ENCODE measurements at regions not wholly inside any gene's neighbourhood (a gene's known extent, or its start where the extent isn't known, plus 50 kb on each side); places are given as distances from the start of the nearest gene placed in this dataset.

DNA sequence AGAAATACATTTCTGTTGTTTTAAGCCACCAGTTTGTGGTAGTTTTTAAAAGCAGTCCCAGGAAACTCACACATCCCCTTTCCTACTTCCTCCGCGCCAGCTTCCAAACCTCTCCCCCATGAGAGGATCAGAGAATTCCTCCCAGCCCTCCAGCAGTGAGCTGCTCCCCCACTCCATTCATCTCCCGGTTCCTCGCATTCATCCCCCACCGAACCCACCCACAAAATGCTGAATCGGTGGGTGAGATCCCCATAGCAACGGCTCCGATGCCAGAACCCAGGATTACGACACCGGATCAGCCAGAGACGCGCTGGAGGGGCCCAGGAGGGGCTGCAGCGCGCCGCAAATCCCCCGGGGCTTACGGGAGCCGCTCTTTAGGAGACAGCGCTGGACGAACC, 251.4 kb upstream of the RPL38 start:
- DNase-seq (ENCODE audit: low spot score), result no peak

DNA sequence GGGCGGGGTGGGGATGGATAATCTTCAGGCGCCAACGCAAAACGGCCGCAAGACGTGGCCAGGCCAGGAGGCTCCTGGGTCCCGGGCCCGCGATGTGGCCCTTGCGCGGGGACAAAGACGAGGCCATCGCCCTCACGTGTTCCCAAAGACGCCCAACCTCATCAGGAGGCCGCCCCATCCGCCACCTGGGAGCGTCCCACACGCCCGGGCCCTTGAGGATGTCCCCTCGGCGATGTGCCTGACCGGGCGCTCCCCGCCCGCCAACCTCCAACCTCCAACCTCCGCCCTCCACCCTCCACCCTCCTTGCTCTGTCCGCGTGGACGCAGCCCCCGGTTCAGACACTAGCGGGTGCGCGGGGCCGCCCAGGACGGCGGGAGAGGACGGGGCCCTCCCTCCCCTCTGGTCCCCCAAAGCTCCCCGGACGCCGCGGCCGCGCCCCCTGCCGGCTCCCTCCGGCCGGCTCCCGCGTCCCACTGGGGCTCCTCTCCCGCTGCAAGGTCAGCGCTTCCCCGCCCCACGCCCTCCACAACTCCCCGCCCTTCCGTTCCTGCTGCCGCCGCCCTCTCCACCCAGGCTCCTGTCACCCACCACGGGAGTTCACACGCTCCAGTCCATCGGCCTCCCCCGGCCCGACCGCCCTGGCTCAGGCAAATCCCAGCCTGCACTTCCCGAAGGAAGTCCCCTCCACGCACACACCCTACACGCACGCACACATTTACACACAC, 250.8 kb upstream of the RPL38 start:
- DNase-seq (ENCODE audit: low spot score), result peak; percentile 81

DNA sequence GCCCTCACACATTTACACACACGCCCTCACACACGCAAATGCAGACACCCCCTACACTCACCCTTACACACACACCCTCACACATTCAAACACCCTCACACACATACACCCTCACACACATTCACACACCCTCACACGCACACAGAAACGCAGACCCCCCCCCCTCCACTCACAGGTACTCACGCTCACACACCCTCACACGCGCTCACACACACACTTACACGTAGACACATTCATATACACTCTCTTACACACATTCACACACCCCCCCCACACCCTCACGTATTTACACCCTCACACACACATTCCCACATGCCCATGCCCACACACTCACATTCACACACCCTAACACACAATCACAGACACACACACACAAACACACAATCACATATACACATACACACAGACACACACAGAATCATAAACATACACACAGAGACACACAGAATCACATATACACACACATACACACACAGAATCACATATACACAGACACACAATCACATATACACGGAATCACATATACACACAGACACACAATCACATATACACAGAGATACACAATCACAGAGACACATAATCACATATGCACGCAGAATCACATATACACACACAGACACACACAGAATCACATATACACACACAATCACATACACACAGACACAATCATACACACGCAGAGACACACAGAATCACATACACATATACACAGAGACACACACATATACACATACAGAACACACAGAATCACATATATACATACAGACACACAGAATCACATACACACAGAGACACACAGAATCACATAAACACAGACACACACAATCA, 250.1 kb upstream of the RPL38 start:
- no peak for DNase-seq (ENCODE audit: low spot score)

DNA sequence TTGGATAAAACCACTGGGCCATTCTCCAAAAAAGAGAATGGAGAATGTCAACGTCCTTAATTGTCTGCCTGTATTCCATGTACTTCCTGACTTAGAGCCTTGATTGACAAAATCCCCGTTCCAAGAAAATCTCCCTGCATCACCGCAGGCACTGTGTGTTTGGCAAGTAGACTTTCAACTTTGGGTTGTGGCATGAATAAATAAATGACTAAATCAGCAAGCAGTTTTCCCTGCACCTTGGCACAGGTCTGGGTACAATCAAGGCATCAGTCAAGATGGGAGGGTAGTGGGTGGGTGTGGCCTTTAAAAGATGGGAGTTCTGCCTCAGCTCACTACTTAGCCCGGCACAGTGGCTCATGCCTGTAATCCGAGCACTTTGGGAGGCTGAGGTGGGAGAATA, 248.5 kb upstream of the RPL38 start:
- no peak for DNase-seq (ENCODE audit: low spot score)

DNA sequence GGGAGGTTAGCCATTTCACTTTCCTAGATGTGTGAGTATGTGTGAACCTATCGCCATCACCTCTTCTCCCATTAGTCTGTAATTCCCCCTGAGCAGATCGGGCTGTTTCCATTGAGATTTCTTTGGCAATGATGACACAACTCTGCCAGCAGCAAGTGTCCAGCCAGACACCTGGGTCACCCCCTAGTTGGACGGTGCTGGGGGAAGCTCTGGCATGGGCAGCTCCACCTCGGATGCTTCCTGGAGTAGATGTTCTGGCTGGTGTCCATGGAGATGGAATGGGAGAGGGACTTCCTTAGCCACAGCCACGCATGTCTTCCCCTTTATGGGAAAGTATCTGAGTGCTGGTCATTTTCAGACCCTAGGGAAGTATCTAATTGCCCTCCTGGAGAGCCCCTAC, 247.9 kb upstream of the RPL38 start:
- DNase-seq (ENCODE audit: low spot score), result peak; percentile 67

DNA sequence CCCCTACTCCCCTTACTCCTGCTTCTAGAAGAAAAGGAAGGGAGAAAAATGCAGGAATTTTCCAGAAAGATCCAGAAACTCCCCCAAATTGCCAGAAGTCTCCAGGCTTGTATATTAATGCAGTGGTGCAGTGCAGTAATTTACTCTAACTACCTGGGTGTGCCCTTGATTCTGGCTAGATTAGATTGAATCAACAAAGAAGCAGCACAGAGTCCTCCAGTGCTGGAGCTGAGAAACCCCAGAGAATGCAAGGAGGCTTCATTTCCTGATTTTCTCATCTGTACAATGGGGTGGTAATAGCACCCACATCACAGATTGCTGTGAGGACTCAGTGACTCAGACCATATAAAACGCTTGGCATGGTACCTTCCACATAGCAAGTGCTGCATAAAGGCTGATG, 247.3 kb upstream of the RPL38 start:
- no peak for DNase-seq (ENCODE audit: low spot score)

DNA sequence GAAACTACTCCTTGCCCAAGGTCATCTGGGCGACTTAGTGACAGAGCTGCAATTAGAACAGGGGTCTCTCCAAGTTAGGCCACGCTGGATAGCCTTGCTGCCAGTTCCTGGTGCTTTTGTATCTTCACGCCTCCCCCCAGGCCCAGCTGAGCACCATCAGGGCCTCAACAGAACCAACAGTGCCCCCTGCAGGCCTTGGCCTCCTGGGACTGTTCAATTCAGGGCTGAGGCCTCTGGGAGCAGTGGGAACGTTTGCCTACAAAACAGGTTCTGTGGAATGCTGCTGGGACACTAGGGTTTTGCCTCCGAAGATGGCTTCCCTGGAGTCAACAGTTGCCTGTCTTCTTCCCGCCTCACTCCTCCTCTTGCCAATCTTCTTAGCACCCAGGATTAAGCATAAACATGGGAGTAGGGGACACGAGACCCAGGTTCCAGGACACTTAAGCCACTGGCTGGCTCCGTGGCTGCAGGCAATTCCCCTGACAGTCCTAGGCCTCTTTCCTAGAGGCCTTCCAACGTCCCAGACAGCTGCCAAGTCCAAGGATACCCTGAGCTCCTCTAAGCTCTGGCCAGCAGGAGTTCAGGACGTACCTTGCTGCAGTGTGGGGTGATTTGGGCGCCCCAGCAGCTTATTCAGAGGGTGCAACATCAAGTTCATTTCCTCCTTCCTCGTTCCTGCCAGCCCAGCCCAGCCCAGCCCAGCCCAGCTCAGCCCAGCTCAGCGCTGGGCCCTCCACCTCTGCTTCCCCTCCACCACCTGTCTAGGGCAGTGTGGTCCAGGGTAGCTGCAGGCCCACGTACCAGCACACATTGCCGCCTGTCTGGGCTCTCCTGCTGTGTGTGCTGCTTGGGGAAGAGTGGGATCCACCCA, 246.6 kb upstream of the RPL38 start:
- peak; percentile 86 for DNase-seq (ENCODE audit: low spot score)

DNA sequence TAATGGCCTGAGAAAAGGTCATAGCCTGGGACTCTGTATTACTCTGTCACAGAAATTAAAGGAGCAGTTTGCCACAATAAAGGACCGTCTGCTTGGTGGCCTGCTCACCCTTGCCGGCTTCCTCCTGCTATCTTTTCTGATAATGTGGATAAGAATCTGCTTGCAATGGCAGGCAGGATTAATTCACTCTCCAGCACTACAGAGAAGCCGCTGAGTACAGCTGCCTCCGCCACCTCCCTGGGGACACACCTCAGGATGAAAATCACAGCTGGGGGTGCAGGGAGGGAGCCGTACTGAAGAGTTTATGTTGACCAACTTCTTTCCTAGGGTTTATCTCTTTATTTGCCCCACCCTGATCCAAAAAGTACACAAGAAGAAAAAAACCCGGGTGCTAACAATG, 245.9 kb upstream of the RPL38 start:
- DNase-seq (ENCODE audit: low spot score), result peak; percentile 65

DNA sequence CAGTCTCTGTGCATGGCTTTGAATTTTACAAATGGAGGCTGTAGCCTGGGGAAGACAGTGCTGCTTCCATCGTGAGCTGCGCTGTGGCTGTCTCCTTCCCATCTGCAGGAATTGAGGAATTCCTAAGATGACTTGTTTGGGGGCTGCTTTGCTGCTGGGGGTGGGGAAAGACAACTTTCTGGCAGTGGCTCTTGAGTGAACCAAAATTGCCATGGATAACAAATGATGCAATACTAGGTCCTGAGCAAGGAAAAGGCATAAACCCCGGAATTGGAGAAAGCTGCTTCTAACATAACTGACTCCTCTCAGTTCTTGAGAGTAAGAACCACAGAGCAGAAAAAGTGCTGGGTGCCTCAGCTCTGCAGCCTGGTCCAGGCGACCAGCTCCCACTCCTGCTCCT, 245.0 kb upstream of the RPL38 start:
- DNase-seq (ENCODE audit: low spot score), result peak; percentile 18

DNA sequence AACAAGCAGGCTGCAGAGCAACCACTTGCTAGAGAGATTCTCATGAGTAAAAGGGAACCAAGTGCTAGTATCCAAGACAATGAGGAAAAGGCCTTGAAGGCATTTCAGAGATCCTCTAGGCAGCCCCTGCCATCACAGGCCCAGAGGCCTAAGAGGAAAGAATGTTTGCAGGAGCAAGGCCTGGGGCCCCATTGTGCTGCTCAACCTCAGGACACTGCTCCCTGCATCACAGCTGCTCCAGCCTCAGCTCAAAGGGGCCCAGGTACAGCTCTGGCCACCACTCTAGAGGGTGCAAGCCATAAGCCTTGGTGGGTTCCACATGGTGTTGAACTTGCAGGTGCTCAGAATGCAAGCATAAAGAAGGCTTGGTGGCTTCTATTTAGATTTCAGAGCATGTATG, 243.0 kb upstream of the RPL38 start:
- DNase-seq (ENCODE audit: low spot score), result peak; percentile 51

DNA sequence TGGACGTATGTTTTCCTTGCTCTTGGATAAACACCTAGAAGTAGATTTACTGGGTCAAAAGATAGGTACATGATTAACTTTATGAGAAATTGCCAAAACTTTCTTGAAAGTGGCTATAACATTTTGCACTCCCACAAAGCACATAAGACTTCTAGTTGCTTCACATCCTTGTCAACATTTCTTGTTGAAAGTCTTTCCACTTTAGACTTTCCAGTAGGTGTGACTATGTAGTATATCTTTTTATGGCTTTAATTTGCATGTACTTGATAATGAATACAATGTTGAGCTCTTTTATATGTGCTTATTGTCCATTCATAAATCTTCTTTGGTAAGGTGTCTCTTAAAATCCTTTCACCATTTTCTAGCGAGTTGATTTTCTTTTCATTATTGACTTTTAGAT, 241.2 kb upstream of the RPL38 start:
- no peak for DNase-seq (ENCODE audit: low spot score)

DNA sequence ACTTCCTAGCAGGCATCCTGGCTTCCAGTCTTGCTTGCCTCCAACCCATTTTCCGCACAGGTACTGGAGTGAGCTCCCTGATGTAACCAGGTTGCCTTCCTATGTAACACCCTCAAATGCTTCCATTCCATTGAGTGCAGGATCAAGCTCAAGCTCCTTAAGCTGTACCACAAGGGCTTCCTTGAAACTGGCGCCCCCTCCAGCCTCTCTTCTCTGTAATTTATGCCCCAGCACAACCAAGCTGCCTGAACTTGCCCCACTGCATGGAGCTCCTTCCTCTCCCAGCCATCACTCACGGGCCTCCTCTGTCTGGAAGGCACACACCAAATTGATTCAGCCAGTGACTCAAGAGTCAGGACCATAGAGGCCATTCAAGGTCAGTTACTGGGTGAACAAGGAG, 234.8 kb upstream of the RPL38 start:
- peak; percentile 43 for DNase-seq (ENCODE audit: low spot score)

DNA sequence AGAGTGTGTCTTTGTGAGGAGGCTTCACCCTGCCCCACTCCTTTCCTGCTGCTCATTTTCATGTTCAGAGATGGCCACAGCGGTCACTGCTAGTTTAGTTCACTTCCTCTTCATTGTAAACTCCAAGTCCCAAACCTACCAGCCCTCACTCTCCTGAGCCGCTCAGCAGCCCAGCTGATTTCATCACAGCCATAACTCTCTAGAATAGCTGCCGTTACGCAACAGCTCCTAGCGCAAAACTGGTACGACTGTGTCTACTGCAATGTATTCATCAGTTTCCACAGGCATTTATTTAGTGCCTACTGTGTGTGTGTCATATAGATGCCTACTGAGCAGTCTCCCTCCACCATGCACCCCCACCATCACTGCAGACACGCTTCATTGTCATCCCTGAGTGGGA, 233.5 kb upstream of the RPL38 start:
- peak; percentile 55 for DNase-seq (ENCODE audit: low spot score)

DNA sequence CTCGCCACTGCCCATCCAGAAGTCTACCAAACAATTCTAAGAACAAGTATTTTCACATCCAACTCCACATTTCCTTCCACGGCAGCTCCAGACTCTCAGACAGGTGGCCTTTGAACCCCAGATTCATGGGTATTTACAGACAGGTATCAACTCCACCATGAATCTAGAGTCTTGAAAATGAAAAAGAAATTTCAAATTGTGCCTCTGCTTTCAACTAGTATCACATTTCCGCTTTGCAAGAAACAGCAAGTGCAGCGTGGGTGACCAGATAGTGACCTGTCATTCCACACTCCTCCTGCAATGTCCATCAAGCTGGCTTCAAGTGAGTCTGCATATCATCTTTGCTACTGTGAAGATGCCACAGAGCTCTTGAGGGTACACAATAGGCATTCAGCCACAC, 232.4 kb upstream of the RPL38 start:
- DNase-seq (ENCODE audit: low spot score), result peak; percentile 9

DNA sequence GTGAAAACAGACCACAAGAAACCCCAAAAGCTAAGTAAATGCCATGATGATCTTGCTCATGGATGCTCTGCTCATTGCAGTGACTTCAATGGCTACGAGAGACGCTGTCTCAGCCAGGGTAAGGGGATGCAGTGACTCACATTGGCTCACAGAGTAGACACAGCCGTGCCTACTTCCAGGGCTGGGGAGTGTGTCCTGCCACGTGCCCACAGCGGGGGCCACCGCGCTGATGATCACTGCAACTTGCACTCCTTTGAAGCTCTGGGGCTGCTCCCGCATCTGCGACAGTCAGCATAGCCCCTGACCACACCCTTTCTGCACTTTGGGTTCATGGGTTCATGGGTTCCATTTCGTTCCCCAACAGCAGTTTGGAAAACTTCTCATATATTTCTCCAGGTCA, 231.4 kb upstream of the RPL38 start:
- peak; percentile 60 for DNase-seq (ENCODE audit: low spot score)

DNA sequence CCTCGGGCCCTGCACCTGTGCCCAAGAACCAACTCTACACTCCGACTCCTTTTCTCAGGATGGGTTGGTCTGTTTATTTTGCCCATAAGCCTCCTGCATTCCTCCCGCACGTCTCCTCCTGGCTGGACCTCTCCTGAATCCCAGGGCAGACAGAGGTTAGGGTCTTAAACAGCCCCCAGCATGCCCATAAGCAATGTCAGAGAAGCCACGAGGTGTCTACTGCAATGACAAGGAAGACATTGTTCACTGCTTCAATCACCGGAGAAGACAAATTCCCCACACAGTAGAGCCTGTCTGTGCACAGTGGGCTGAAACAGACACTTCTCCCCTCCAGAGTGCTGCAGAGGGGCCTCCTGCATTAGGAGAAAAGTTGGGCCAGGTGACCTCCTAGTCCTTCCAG, 230.6 kb upstream of the RPL38 start:
- DNase-seq (ENCODE audit: low spot score), result peak; percentile 60

DNA sequence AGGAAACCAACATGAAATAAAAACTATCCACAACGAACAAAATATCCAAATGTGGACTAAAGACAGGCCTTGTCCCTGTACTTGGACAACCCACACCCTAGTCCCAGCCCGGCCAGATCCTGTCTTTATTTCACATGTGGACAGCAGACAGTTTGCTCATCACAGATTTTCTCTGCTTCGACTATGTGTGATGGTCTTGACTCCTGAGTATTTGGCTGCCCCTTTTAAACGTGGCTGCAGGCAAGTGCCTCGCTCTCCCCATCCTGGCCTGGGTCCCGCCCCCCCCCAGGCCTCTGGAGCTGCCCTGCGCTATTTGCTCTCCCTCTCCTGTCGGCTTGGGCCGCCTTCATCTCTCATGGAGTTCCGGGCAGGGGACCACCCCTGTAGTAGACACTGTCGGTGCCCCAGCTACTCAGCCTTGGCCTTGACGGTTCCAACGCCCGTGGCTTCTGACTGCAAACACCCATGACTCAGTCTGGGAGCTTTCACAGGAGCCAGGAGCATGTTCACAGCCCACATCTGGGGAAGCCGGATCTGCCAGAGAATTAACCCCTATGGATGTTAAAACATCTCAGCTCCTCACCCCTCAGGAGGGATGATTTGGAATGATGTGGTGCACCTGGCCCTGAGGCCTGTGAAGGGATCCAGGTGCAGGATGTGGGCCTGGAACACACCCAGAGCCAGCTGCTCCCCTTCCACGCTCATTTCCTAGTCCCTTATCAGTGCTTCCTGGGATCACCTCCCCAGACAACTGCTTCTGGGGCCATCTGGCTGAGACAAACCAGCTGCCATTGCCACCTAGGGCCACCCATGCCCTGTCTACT, 229.7 kb upstream of the RPL38 start:
- peak; percentile 87 for DNase-seq (ENCODE audit: low spot score)

DNA sequence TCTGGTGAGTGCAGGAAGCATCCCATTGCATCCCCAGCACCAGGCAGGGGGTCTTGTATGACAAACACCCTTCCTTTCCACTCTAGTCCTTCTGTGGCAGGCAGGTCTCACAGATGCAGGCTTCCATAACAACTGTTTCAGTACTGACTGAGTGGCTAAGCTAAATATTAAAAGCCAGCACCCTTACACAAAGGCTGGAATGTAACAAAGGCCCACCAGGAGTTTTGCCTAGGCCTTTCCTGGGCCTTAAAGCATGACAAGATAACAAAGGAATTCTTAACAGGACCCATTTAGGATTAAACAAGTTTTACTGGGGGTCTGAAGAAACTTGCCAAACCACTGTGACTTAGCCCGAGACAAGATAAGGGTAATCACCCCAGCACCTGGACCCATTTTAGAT, 228.9 kb upstream of the RPL38 start:
- DNase-seq (ENCODE audit: low spot score), result no peak

DNA sequence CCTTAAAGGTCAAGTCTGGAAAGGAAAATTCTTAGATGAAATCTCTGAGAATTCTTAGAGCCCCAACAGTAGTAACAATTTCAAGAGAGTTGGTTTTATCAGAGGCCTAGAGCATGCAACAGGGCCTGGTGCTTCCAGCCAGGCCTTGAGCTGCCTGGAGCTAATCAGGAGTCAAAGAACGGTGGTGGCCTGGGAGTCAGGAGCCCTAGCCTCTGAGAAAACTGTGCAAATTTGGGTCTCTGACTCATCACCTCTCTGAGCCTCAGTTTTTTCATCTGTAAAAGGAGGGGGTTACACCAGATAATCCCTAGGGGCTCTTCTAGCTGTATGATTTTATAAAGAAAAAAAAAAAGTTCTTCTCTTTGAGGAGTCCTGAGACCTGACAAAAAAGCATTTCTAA, 227.3 kb upstream of the RPL38 start:
- no peak for DNase-seq (ENCODE audit: low spot score)

DNA sequence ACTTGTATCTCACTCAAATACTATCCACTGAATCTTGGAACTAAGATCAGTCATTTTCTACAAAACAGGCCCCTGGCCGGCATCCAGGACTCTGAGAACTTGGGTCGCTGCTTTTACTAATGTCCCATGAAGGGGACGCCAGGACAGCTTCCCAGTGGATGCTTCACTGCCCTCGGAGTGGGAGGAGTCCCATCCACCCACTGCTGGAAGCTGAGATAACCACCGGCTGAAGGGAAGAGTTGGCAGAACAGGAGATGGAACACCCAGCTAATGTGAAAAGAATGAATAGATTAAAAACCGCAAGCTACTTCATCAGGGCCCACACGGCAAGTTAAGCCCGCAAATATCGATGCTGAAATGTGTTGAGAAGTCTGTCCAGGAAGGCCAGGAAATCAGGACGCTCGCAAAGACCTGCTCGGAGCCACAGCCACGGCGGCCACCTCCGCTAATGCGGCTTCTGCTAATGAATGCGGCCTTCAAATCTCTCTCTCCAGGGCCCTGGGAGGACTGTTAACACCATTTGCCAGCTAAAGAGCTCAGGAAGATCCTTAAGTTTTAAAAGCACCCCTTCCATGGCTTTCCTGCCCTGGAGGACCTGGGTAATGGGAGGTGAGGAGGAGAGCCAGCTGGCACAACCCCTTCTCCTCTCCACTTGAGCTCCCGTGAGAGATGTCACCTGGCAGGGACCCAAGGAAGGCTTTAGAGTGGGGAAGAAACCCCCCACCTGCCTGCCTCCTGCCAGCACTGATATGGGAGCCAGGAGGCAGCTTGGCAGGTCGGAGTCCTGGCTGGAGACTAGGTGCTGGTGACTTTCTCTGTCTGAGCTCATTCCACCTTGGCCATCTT, 226.6 kb upstream of the RPL38 start:
- DNase-seq (ENCODE audit: low spot score), result peak; percentile 72
